Lung (tissue), 11 donors: ENCODE measurements at regions not wholly inside any gene's neighbourhood (a gene's known extent, or its start where the extent isn't known, plus 50 kb on each side); places are given as distances from the start of the nearest gene placed in this dataset.

Source experiments
- ATAC-seq: fragments of 200-7000 bp; cut with Tn5 transposase; one replicate; pipeline ENCODE4 v1.9.1; 2020; ENCODE audit warnings: moderate number of reproducible peaks; ENCODE audit not compliant: insufficient read depth, low FRiP score
- DNase-seq, 3 donors: peaks; one replicate each; pipeline ENCODE4 v3.0.0-alpha.2; 2013 to 2017
- H3K27ac ChIP-seq, 2 donors: one replicate each; pipeline ENCODE4 v1.5.1; 2013; ENCODE audit warnings: mild to moderate bottlenecking in 2 of 2, moderate library complexity in 2 of 2, control low read depth in 1 of 2, inconsistent platforms in 1 of 2, low read depth in 1 of 2, low read length in 1 of 2
- H3K27me3 ChIP-seq, 3 donors: one replicate each; pipeline ENCODE4 v1.5.1; 2013; ENCODE audit warnings: low read length in 2 of 3; ENCODE audit not compliant: control insufficient read depth in 3 of 3, insufficient read depth in 3 of 3
- H3K36me3 ChIP-seq, 4 donors: one replicate each; pipeline ENCODE4 v1.5.1; 2013; ENCODE audit warnings: low read length in 4 of 4, mild to moderate bottlenecking in 1 of 4, moderate library complexity in 1 of 4; ENCODE audit not compliant: control insufficient read depth in 4 of 4, insufficient read depth in 4 of 4
- H3K4me1 ChIP-seq, 5 donors: one replicate each; pipeline ENCODE4 v1.5.1; 2013; ENCODE audit warnings: low read length in 5 of 5, mild to moderate bottlenecking in 2 of 5, moderate library complexity in 1 of 5; ENCODE audit not compliant: control insufficient read depth in 5 of 5, insufficient read depth in 5 of 5
- H3K4me3 ChIP-seq: one replicate; pipeline ENCODE4 v1.5.1; 2013; ENCODE audit warnings: mild to moderate bottlenecking, control low read depth, moderate library complexity
- H3K9ac ChIP-seq, 2 donors: one replicate each; pipeline ENCODE4 v1.5.1; 2013; ENCODE audit warnings: low read length in 2 of 2, control low read depth in 1 of 2; ENCODE audit not compliant: insufficient read depth in 1 of 2
- H3K9me3 ChIP-seq, 4 donors: one replicate each; pipeline ENCODE4 v1.5.1; 2013; ENCODE audit warnings: low read length in 3 of 4, mild to moderate bottlenecking in 1 of 4, moderate library complexity in 1 of 4; ENCODE audit not compliant: control insufficient read depth in 4 of 4, insufficient read depth in 3 of 4
- WGBS, 2 donors: extraction: QIAGEN DNeasy Blood & Tissue Kit; methylation state at CpG; one replicate each; pipeline ENCODE4 v1.1.7; 2013; 5-methylcytosine and 5-hydroxymethylcytosine counted together
- TF ChIP-seq, protein P1 (sequence below): IDR thresholded peaks from 2 replicates; pipeline ENCODE4 v1.5.1; 2012; ENCODE audit warnings: mild to moderate bottlenecking; ENCODE audit errors: control extremely low read depth, extremely low read depth
- donor health status: control.
- donor health status: control.
- donor health status: Bipolar disorder and iron deficiency.
- donor health status: healthy.
- donor health status: DM: yes; HTN: yes; CAD: no.

GRCh38 chr10:3451516-3452172, 279.1 kb upstream of the PITRM1 start:
- Histone ChIP-seq H3K27ac (peak overlapping the region; percentile 39 to 75), H3K4me3 (no peak overlapping the region), H3K9ac (no peak overlapping the region), H3K27me3 (no peaks in the 10 kb centered on the region), H3K36me3 (no peaks in the 10 kb centered on the region), H3K4me1 (peaks cover 2 to 8% (median 7%) of the 10 kb centered on the region in 5 donors), H3K9me3 (no peaks in the 10 kb centered on the region)
- TF ChIP-seq, protein P1, sequence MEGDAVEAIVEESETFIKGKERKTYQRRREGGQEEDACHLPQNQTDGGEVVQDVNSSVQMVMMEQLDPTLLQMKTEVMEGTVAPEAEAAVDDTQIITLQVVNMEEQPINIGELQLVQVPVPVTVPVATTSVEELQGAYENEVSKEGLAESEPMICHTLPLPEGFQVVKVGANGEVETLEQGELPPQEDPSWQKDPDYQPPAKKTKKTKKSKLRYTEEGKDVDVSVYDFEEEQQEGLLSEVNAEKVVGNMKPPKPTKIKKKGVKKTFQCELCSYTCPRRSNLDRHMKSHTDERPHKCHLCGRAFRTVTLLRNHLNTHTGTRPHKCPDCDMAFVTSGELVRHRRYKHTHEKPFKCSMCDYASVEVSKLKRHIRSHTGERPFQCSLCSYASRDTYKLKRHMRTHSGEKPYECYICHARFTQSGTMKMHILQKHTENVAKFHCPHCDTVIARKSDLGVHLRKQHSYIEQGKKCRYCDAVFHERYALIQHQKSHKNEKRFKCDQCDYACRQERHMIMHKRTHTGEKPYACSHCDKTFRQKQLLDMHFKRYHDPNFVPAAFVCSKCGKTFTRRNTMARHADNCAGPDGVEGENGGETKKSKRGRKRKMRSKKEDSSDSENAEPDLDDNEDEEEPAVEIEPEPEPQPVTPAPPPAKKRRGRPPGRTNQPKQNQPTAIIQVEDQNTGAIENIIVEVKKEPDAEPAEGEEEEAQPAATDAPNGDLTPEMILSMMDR: no peak
- DNase-seq (peak in 2 of 3 donors; percentile 43 to 55), ATAC-seq (no peak)
- 73 to 75% methylated on average over 4 of the region's 4 CpGs for WGBS, 2 donors

DNA sequence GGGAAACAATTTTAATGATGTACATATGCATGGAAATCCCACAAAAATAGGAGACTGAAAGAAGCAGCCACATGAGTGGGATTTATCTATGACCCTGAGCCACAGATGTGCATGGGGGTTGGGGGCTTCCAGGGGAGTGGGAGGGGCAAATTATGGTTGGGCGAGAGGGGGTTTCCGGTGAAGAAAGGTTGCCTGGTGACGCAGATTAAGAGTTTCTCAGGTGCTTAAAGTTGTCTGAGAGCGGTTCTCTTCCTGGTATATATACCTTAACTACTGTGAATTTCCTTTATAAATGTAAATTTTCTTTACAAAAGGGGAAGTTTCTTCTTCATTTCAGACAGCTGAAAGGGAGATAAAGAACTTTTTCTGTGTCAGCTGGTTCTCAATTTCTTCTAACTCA, 273.6 kb upstream of the PITRM1 start:
- Histone ChIP-seq H3K9me3 (peaks cover 0 to 3% (median 0%) of the 10 kb centered on the region in 4 donors), H3K36me3 (no peaks in the 10 kb centered on the region), H3K4me1 (no peaks in the 10 kb centered on the region), H3K27ac (no peak overlapping the region), H3K27me3 (no peaks in the 10 kb centered on the region), H3K9ac (no peak overlapping the region), H3K4me3 (no peak overlapping the region)
- 89 to 93% methylated on average over 4 of the region's 4 CpGs for WGBS, 2 donors
- TF ChIP-seq, protein P1: no peak
- no peak for DNase-seq
- no peak for ATAC-seq

- Histone ChIP-seq H3K9ac (no peak overlapping the region), H3K27ac (no peak overlapping the region), H3K36me3 (no peaks in the 10 kb centered on the region), H3K27me3 (no peaks in the 10 kb centered on the region), H3K9me3 (peaks cover 0 to 3% (median 0%) of the 10 kb centered on the region in 4 donors), H3K4me3 (no peak overlapping the region), H3K4me1 (no peaks in the 10 kb centered on the region)
- TF ChIP-seq, protein P1: no peak
- DNase-seq (no peak), ATAC-seq (no peak)
- WGBS, 2 donors: 86 to 92% methylated on average over 4 of the region's 4 CpGs
Measured at GRCh38 chr10:3445648-3446047, 273.1 kb upstream of the PITRM1 start.
